Trophoblast cell (in vitro differentiated cells and primary cell): ENCODE measurements at regions not wholly inside any gene's neighbourhood (a gene's known extent, or its start where the extent isn't known, plus 50 kb on each side); places are given as distances from the start of the nearest gene placed in this dataset.

ENCODE experiments used
- DNase-seq, 2 donors: peaks; one replicate each; pipeline ENCODE4 v3.0.0-alpha.2; 2016
- H2AFZ ChIP-seq: 2 replicates; pipeline ENCODE4 v1.6.1; 2013; ENCODE audit warnings: low read length, moderate library complexity, mild to moderate bottlenecking; ENCODE audit not compliant: insufficient read depth, poor library complexity
- H2AK5ac ChIP-seq: 2 replicates; pipeline ENCODE4 v1.6.1; 2013; ENCODE audit warnings: mild to moderate bottlenecking, low read length
- H2BK120ac ChIP-seq: 2 replicates; pipeline ENCODE4 v1.6.1; 2013; ENCODE audit warnings: low read length, mild to moderate bottlenecking, moderate library complexity; ENCODE audit not compliant: insufficient read depth, poor library complexity
- H2BK12ac ChIP-seq: 2 replicates; pipeline ENCODE4 v1.6.1; 2013; ENCODE audit warnings: mild to moderate bottlenecking, low read length, moderate library complexity
- H2BK5ac ChIP-seq: 2 replicates; pipeline ENCODE4 v1.6.1; 2013; ENCODE audit warnings: low read length, low read depth, moderate library complexity, mild to moderate bottlenecking; ENCODE audit not compliant: poor library complexity
- H3K14ac ChIP-seq: 2 replicates; pipeline ENCODE4 v1.6.1; 2013; ENCODE audit warnings: mild to moderate bottlenecking, low read length
- H3K18ac ChIP-seq: 2 replicates; pipeline ENCODE4 v1.6.1; 2013; ENCODE audit warnings: mild to moderate bottlenecking, low read length
- H3K23ac ChIP-seq: 2 replicates; pipeline ENCODE4 v1.6.1; 2013; ENCODE audit warnings: low read length
- H3K27ac ChIP-seq: 2 replicates; pipeline ENCODE4 v1.5.1; 2013; ENCODE audit warnings: low read depth, mild to moderate bottlenecking, inconsistent platforms, low read length, moderate library complexity
- H3K27me3 ChIP-seq: 2 replicates; pipeline ENCODE4 v1.6.1; 2013; ENCODE audit warnings: inconsistent platforms, mild to moderate bottlenecking, low read length, moderate library complexity; ENCODE audit not compliant: insufficient read depth
- H3K36me3 ChIP-seq, 2 experiments: 1 replicate in 1 of 2; 2 replicates in 1 of 2; pipeline ENCODE4 v1.6.1; 2013; ENCODE audit warnings: low read length in 2 of 2, mild to moderate bottlenecking in 2 of 2, moderate library complexity in 1 of 2; ENCODE audit not compliant: insufficient read depth in 2 of 2, control insufficient read depth in 1 of 2
- H3K4ac ChIP-seq: 2 replicates; pipeline ENCODE4 v1.6.1; 2013; ENCODE audit warnings: low read depth, mild to moderate bottlenecking, low read length, moderate library complexity
- H3K4me1 ChIP-seq, 2 experiments: 1 replicate in 1 of 2; 2 replicates in 1 of 2; pipeline ENCODE4 v1.6.1; 2013; ENCODE audit warnings: low read length in 2 of 2, mild to moderate bottlenecking in 2 of 2, moderate library complexity in 1 of 2; ENCODE audit not compliant: insufficient read depth in 2 of 2, control insufficient read depth in 1 of 2
- H3K4me2 ChIP-seq: 2 replicates; pipeline ENCODE4 v1.6.1; 2013; ENCODE audit warnings: inconsistent platforms, mild to moderate bottlenecking, low read length, moderate library complexity
- H3K4me3 ChIP-seq: 2 replicates; pipeline ENCODE4 v1.5.1; 2013; ENCODE audit warnings: mild to moderate bottlenecking, low read depth, low read length, inconsistent platforms
- H3K79me1 ChIP-seq: one replicate; pipeline ENCODE4 v1.6.1; 2013; ENCODE audit warnings: low read length
- H3K79me2 ChIP-seq: 2 replicates; pipeline ENCODE4 v1.6.1; 2013; ENCODE audit warnings: low read length, mild to moderate bottlenecking; ENCODE audit not compliant: control insufficient read depth, insufficient read depth, poor library complexity
- H3K9ac ChIP-seq: 2 replicates; pipeline ENCODE4 v1.6.1; 2013; ENCODE audit warnings: mild to moderate bottlenecking, low read length
- H3K9me3 ChIP-seq: 2 replicates; pipeline ENCODE4 v1.6.1; 2013; ENCODE audit warnings: low read depth, mild to moderate bottlenecking, control low read depth, inconsistent platforms, low read length; ENCODE audit not compliant: insufficient read depth
- H4K12ac ChIP-seq: 2 replicates; pipeline ENCODE4 v1.6.1; 2013; ENCODE audit warnings: low read depth, mild to moderate bottlenecking, low read length, moderate library complexity
- H4K8ac ChIP-seq: 2 replicates; pipeline ENCODE4 v1.6.1; 2013; ENCODE audit warnings: low read depth, mild to moderate bottlenecking, low read length, moderate library complexity
- H4K91ac ChIP-seq: one replicate; pipeline ENCODE4 v1.6.1; 2013; ENCODE audit warnings: low read depth, mild to moderate bottlenecking, low read length, moderate library complexity
- WGBS: extraction: QIAGEN DNeasy Blood & Tissue Kit; methylation state at CpG from one replicate; pipeline ENCODE4 v1.1.7; 2013; ENCODE audit warnings: missing lambda C conversion rate; ENCODE audit not compliant: insufficient read length, insufficient coverage; ENCODE audit errors: extremely low coverage; 5-methylcytosine and 5-hydroxymethylcytosine counted together

GRCh38 chr7:25500393-25500921, 272.2 kb upstream of the NPVF start:
- H2BK12ac ChIP-seq, result no peak overlapping the region
- no peaks in the 10 kb centered on the region for H3K79me1 ChIP-seq
- no peak overlapping the region for H2AK5ac ChIP-seq
- no peak overlapping the region for H2BK5ac ChIP-seq
- no peak overlapping the region for H2BK120ac ChIP-seq
- no peaks in the 10 kb centered on the region for H3K79me2 ChIP-seq
- no CpG with 5 or more reads among the region's 4 CpGs for WGBS
- no peak overlapping the region for H3K14ac ChIP-seq
- H3K4me2 ChIP-seq, result no peak overlapping the region
- H3K4me3 ChIP-seq, result no peak overlapping the region
- no peak overlapping the region for H4K8ac ChIP-seq
- H2AFZ ChIP-seq, result no peak overlapping the region
- H3K9ac ChIP-seq, result no peak overlapping the region
- no peaks in the 10 kb centered on the region for H3K27me3 ChIP-seq
- no peak overlapping the region for H4K12ac ChIP-seq
- H3K36me3 ChIP-seq, result no peaks in the 10 kb centered on the region
- H3K18ac ChIP-seq, result no peak overlapping the region
- H3K27ac ChIP-seq, result no peak overlapping the region
- peaks cover 2% of the 10 kb centered on the region for H3K9me3 ChIP-seq
- H3K23ac ChIP-seq, result no peak overlapping the region
- DNase-seq, result no peak
- H3K4me1 ChIP-seq, result no peaks in the 10 kb centered on the region
- H4K91ac ChIP-seq, result no peak overlapping the region
- H3K4ac ChIP-seq, result no peak overlapping the region

GRCh38 chr7:25503306-25503705, 275.0 kb upstream of the NPVF start:
- Histone ChIP-seq H3K18ac (no peak overlapping the region), H2AK5ac (no peak overlapping the region), H3K4me2 (no peak overlapping the region), H3K9ac (no peak overlapping the region), H3K27me3 (no peaks in the 10 kb centered on the region), H4K91ac (no peak overlapping the region), H3K4me3 (no peak overlapping the region), H2BK12ac (no peak overlapping the region), H3K4ac (no peak overlapping the region), H4K12ac (no peak overlapping the region), H3K4me1 (no peaks in the 10 kb centered on the region), H3K36me3 (no peaks in the 10 kb centered on the region), H3K14ac (no peak overlapping the region), H3K9me3 (peaks cover 2% of the 10 kb centered on the region), H2BK120ac (no peak overlapping the region), H2AFZ (no peak overlapping the region), H4K8ac (no peak overlapping the region), H3K27ac (no peak overlapping the region), H3K23ac (no peak overlapping the region), H2BK5ac (no peak overlapping the region), H3K79me2 (no peaks in the 10 kb centered on the region), H3K79me1 (no peaks in the 10 kb centered on the region)
- DNase-seq, result no peak
- WGBS, result no CpG with 5 or more reads among the region's 2 CpGs

GRCh38 chr7:25512061-25512687, 283.9 kb upstream of the NPVF start:
- no peak overlapping the region for H4K8ac ChIP-seq
- no peak overlapping the region for H2AK5ac ChIP-seq
- no peak overlapping the region for H3K4me3 ChIP-seq
- no peaks in the 10 kb centered on the region for H3K79me2 ChIP-seq
- no peak overlapping the region for H3K14ac ChIP-seq
- no peaks in the 10 kb centered on the region for H3K36me3 ChIP-seq
- H3K9ac ChIP-seq, result no peak overlapping the region
- no CpG with 5 or more reads among the region's 5 CpGs for WGBS
- no peak overlapping the region for H2BK5ac ChIP-seq
- H3K4me1 ChIP-seq, result no peaks in the 10 kb centered on the region
- H3K27me3 ChIP-seq, result no peaks in the 10 kb centered on the region
- no peak overlapping the region for H2AFZ ChIP-seq
- no peak overlapping the region for H3K18ac ChIP-seq
- no peak overlapping the region for H4K91ac ChIP-seq
- H3K23ac ChIP-seq, result no peak overlapping the region
- no peak overlapping the region for H3K4ac ChIP-seq
- H3K4me2 ChIP-seq, result no peak overlapping the region
- no peak overlapping the region for H4K12ac ChIP-seq
- H2BK120ac ChIP-seq, result no peak overlapping the region
- no peaks in the 10 kb centered on the region for H3K79me1 ChIP-seq
- no peak overlapping the region for H3K27ac ChIP-seq
- no peak overlapping the region for H2BK12ac ChIP-seq
- no peak for DNase-seq
- H3K9me3 ChIP-seq, result no peaks in the 10 kb centered on the region

- Histone ChIP-seq H4K91ac (no peak overlapping the region), H3K36me3 (no peaks in the 10 kb centered on the region), H3K27me3 (no peaks in the 10 kb centered on the region), H2BK12ac (no peak overlapping the region), H4K8ac (no peak overlapping the region), H3K18ac (no peak overlapping the region), H2AK5ac (no peak overlapping the region), H2BK120ac (no peak overlapping the region), H3K9me3 (no peaks in the 10 kb centered on the region), H2BK5ac (no peak overlapping the region), H4K12ac (no peak overlapping the region), H3K23ac (no peak overlapping the region), H3K4me3 (no peak overlapping the region), H3K4ac (no peak overlapping the region), H3K4me1 (no peaks in the 10 kb centered on the region), H3K79me2 (no peaks in the 10 kb centered on the region), H3K4me2 (no peak overlapping the region), H3K14ac (no peak overlapping the region), H3K27ac (no peak overlapping the region), H3K9ac (no peak overlapping the region), H3K79me1 (no peaks in the 10 kb centered on the region), H2AFZ (no peak overlapping the region)
- no CpG with 5 or more reads among the region's 1 CpG for WGBS
- DNase-seq, result no peak
Measured at GRCh38 chr7:25515633-25516275, 287.5 kb upstream of the NPVF start.
